ENCODE measurements at regions not wholly inside any gene's neighbourhood (a gene's known extent, or its start where the extent isn't known, plus 50 kb on each side); places are given as distances from the start of the nearest gene placed in this dataset.

- no peak for ATAC-seq
- no peaks in the 10 kb centered on the region for H3K9me3 ChIP-seq
Observed at GRCh38 chr2:150379166-150379565, 108.3 kb downstream of the RND3 start.

GRCh38 chr2:150378686-150379085, 108.8 kb downstream of the RND3 start:
- H3K4me3 ChIP-seq: no peak overlapping the region
- intact Hi-C loops (cut with DNase I): no loop called here
- H3K4me1 ChIP-seq: no peaks in the 10 kb centered on the region

More at GRCh38 chr2:150379166-150379565, 108.3 kb downstream of the RND3 start:
- no peak overlapping the region for H3K27ac ChIP-seq
- intact Hi-C loops (cut with DNase I): no loop called here
- H3K36me3 ChIP-seq: no peaks in the 10 kb centered on the region
- H3K4me3 ChIP-seq: no peak overlapping the region
- H3K27me3 ChIP-seq (ENCODE audit: low read depth): no peaks in the 10 kb centered on the region
- no peak for TF ChIP-seq CTCF (IDR thresholded peaks at IDR 0.05)
- no peaks in the 10 kb centered on the region for H3K4me1 ChIP-seq
- no peak for DNase-seq

GRCh38 chr2:150376553-150377335, 110.7 kb downstream of the RND3 start:
- intact Hi-C loops (cut with DNase I): no loop called here
- H3K36me3 ChIP-seq: no peaks in the 10 kb centered on the region
- no peaks in the 10 kb centered on the region for H3K27me3 ChIP-seq (ENCODE audit: low read depth)

More at GRCh38 chr2:150378686-150379085, 108.8 kb downstream of the RND3 start:
- H3K36me3 ChIP-seq: no peaks in the 10 kb centered on the region
- DNase-seq (no peak), ATAC-seq (no peak)
- no peak overlapping the region for H3K27ac ChIP-seq
- no peaks in the 10 kb centered on the region for H3K9me3 ChIP-seq
- no peak for TF ChIP-seq CTCF (IDR thresholded peaks at IDR 0.05)
- no peaks in the 10 kb centered on the region for H3K27me3 ChIP-seq (ENCODE audit: low read depth)

GRCh38 chr2:150375333-150375732, 112.1 kb downstream of the RND3 start:
- ATAC-seq (no peak), DNase-seq (no peak)
- no peak overlapping the region for H3K4me3 ChIP-seq
- intact Hi-C loops (cut with DNase I): no loop called here
- no peak for TF ChIP-seq CTCF (IDR thresholded peaks at IDR 0.05)
- H3K4me1 ChIP-seq: no peaks in the 10 kb centered on the region
- H3K9me3 ChIP-seq: no peaks in the 10 kb centered on the region
- no peaks in the 10 kb centered on the region for H3K27me3 ChIP-seq (ENCODE audit: low read depth)
- H3K36me3 ChIP-seq: no peaks in the 10 kb centered on the region
- no peak overlapping the region for H3K27ac ChIP-seq

More at GRCh38 chr2:150376553-150377335, 110.7 kb downstream of the RND3 start:
- H3K4me1 ChIP-seq: no peaks in the 10 kb centered on the region
- ATAC-seq (no peak), DNase-seq (no peak)
- no peak overlapping the region for H3K4me3 ChIP-seq
- no peak overlapping the region for H3K27ac ChIP-seq
- no peaks in the 10 kb centered on the region for H3K9me3 ChIP-seq
- no peak for TF ChIP-seq CTCF (IDR thresholded peaks at IDR 0.05)

GRCh38 chr2:150374492-150374891, 113.0 kb downstream of the RND3 start:
- H3K9me3 ChIP-seq: no peaks in the 10 kb centered on the region
- intact Hi-C loops (cut with DNase I): no loop called here

More at GRCh38 chr2:150374492-150374891, 113.0 kb downstream of the RND3 start:
- ATAC-seq (no peak), DNase-seq (no peak)
- Histone ChIP-seq H3K36me3 (no peaks in the 10 kb centered on the region), H3K27ac (no peak overlapping the region), H3K4me1 (no peaks in the 10 kb centered on the region), H3K27me3 (ENCODE audit: low read depth) (no peaks in the 10 kb centered on the region), H3K4me3 (no peak overlapping the region)
- TF ChIP-seq CTCF (IDR thresholded peaks at IDR 0.05): no peak
